Keratinocyte (primary cell): ENCODE measurements at regions not wholly inside any gene's neighbourhood (a gene's known extent, or its start where the extent isn't known, plus 50 kb on each side); places are given as distances from the start of the nearest gene placed in this dataset.

ENCODE experiments used
- DNase-seq: peaks from one replicate; pipeline ENCODE4 v3.0.0-alpha.2; 2011; ENCODE audit warnings: low read depth, missing footprints, low spot score
- FAIRE-seq: peaks from 2 replicates; lab custom pipeline; 2011; peaks lifted over from hg19 to GRCh38; lab: Jason Lieb, UNC
- H2AFZ ChIP-seq: 2 replicates; pipeline ENCODE4 v1.6.0; 2012; ENCODE audit warnings: low read length, control low read depth, inconsistent platforms; ENCODE audit not compliant: control insufficient read depth
- H3K27ac ChIP-seq: 2 replicates; pipeline ENCODE4 v1.5.1; 2011; ENCODE audit warnings: low read length; ENCODE audit not compliant: control insufficient read depth, insufficient read depth
- H3K27me3 ChIP-seq: 3 replicates; pipeline ENCODE4 v1.6.0; 2011; ENCODE audit warnings: low read length; ENCODE audit not compliant: control insufficient read depth, insufficient read depth; ENCODE audit errors: extremely low read depth
- H3K36me3 ChIP-seq, 2 experiments: 2 replicates in 1 of 2; 3 replicates in 1 of 2; pipeline ENCODE4 v1.5.1; 2011; ENCODE audit warnings: low read length in 2 of 2, mild to moderate bottlenecking in 1 of 2; ENCODE audit not compliant: control insufficient read depth in 2 of 2, insufficient read depth in 2 of 2; ENCODE audit errors: extremely low read depth in 1 of 2
- H3K4me1 ChIP-seq: 3 replicates; pipeline ENCODE4 v1.5.1; 2011; ENCODE audit warnings: low read length; ENCODE audit not compliant: control insufficient read depth, insufficient read depth; ENCODE audit errors: extremely low read depth
- H3K4me2 ChIP-seq: 3 replicates; pipeline ENCODE4 v1.6.0; 2011; ENCODE audit warnings: low read depth, low read length; ENCODE audit not compliant: control insufficient read depth, insufficient read depth; ENCODE audit errors: extremely low read depth
- H3K4me3 ChIP-seq, 3 experiments: fragments of 200-600 bp in 1 of 3; sonication (generic) in 1 of 3; 2 replicates in 2 of 3; 3 replicates in 1 of 3; pipeline ENCODE4 v1.5.1; 2011 to 2016; ENCODE audit warnings: low read length in 3 of 3, mild to moderate bottlenecking in 3 of 3, control low read depth in 2 of 3, inconsistent platforms in 1 of 3, low read depth in 1 of 3, mixed read lengths in 1 of 3, mixed run types in 1 of 3, moderate library complexity in 1 of 3; ENCODE audit not compliant: control insufficient read depth in 2 of 3, insufficient read depth in 2 of 3; ENCODE audit errors: extremely low read depth in 1 of 3
- H3K79me2 ChIP-seq: 2 replicates; pipeline ENCODE4 v1.6.0; 2012; ENCODE audit warnings: low read length; ENCODE audit not compliant: control insufficient read depth, insufficient read depth
- H3K9ac ChIP-seq: 3 replicates; pipeline ENCODE4 v1.6.0; 2011; ENCODE audit warnings: low read length; ENCODE audit not compliant: control insufficient read depth, insufficient read depth; ENCODE audit errors: extremely low read depth
- H3K9me1 ChIP-seq: 3 replicates; pipeline ENCODE4 v1.6.0; 2011; ENCODE audit warnings: low read length; ENCODE audit not compliant: control insufficient read depth, insufficient read depth; ENCODE audit errors: extremely low read depth
- H3K9me3 ChIP-seq: 2 replicates; pipeline ENCODE4 v1.5.1; 2012; ENCODE audit warnings: low read depth, low read length; ENCODE audit not compliant: control insufficient read depth
- H4K20me1 ChIP-seq: 3 replicates; pipeline ENCODE4 v1.6.0; 2011; ENCODE audit warnings: low read length; ENCODE audit not compliant: control insufficient read depth, insufficient read depth; ENCODE audit errors: extremely low read depth
- CTCF ChIP-seq, 3 experiments: IDR thresholded peaks in 1 of 3; conservative IDR thresholded peaks in 1 of 3; optimal IDR thresholded peaks in 1 of 3; 2 replicates in 2 of 3; 3 replicates in 1 of 3; pipeline versions ENCODE3 to v1.5.1; 2011; ENCODE audit warnings: low read length in 3 of 3, mild to moderate bottlenecking in 3 of 3, moderate library complexity in 2 of 3, control low read depth in 1 of 3, inconsistent platforms in 1 of 3; ENCODE audit not compliant: insufficient read depth in 2 of 3; ENCODE audit errors: extremely low read depth in 1 of 3
- EZH2 ChIP-seq: IDR thresholded peaks from one replicate; pipeline ENCODE4 v1.6.1; 2012; ENCODE audit warnings: inconsistent platforms, mild to moderate bottlenecking, low read length, moderate library complexity
- dilution Hi-C: fragments of 300-500 bp; cut with MboI; formaldehyde crosslinking; loops from one replicate; pipeline ENCODE4 v1.7.0; 2020; ENCODE audit warnings: low sequenced_read_pairs; ENCODE audit not compliant: extremely low pct_ligation_motif_present

GRCh38 chrX:112945826-112946225, 105.2 kb upstream of the AMOT start:
- no peak overlapping the region for H2AFZ ChIP-seq
- no peak overlapping the region for H3K4me3 ChIP-seq
- no peak overlapping the region for H3K4me2 ChIP-seq
- H3K36me3 ChIP-seq, result no peaks in the 10 kb centered on the region
- no peaks in the 10 kb centered on the region for H3K4me1 ChIP-seq
- no peaks in the 10 kb centered on the region for H3K27me3 ChIP-seq
- H3K9ac ChIP-seq, result no peak overlapping the region
- H3K79me2 ChIP-seq, result no peaks in the 10 kb centered on the region
- no peaks in the 10 kb centered on the region for H3K9me3 ChIP-seq
- dilution Hi-C loops, result no loop called here
- FAIRE-seq, result no peak
- TF ChIP-seq CTCF (optimal IDR thresholded peaks at IDR 0.05 in 1 of 3, IDR thresholded peaks at IDR 0.05 in 1 of 3, conservative IDR thresholded peaks at IDR 0.05 in 1 of 3; ENCODE audit: extremely low read depth in 1 of 3, insufficient read depth in 2 of 3, low read length in 3 of 3) (no peak), EZH2 (no peak)
- no peak for DNase-seq
- no peak overlapping the region for H3K27ac ChIP-seq
- no peaks in the 10 kb centered on the region for H3K9me1 ChIP-seq
- H4K20me1 ChIP-seq, result no peaks in the 10 kb centered on the region

GRCh38 chrX:112941209-112941837, 100.7 kb upstream of the AMOT start:
- dilution Hi-C loops, result no loop called here
- TF ChIP-seq CTCF (optimal IDR thresholded peaks at IDR 0.05 in 1 of 3, IDR thresholded peaks at IDR 0.05 in 1 of 3, conservative IDR thresholded peaks at IDR 0.05 in 1 of 3; ENCODE audit: extremely low read depth in 1 of 3, insufficient read depth in 2 of 3, low read length in 3 of 3) (no peak), EZH2 (no peak)
- H3K79me2 ChIP-seq, result no peaks in the 10 kb centered on the region
- no peak overlapping the region for H3K27ac ChIP-seq
- no peaks in the 10 kb centered on the region for H3K27me3 ChIP-seq
- no peak overlapping the region for H3K4me3 ChIP-seq
- H3K9me3 ChIP-seq, result no peaks in the 10 kb centered on the region
- no peaks in the 10 kb centered on the region for H3K9me1 ChIP-seq
- DNase-seq (no peak), FAIRE-seq (no peak)
- no peak overlapping the region for H3K9ac ChIP-seq
- no peaks in the 10 kb centered on the region for H3K4me1 ChIP-seq
- no peaks in the 10 kb centered on the region for H4K20me1 ChIP-seq
- H3K36me3 ChIP-seq, result no peaks in the 10 kb centered on the region
- no peak overlapping the region for H3K4me2 ChIP-seq
- H2AFZ ChIP-seq, result no peak overlapping the region
